Fibroblast of skin of right biceps (primary cell): ENCODE measurements at regions not wholly inside any gene's neighbourhood (a gene's known extent, or its start where the extent isn't known, plus 50 kb on each side); places are given as distances from the start of the nearest gene placed in this dataset.

ENCODE experiments used
- DNase-seq: peaks from one replicate; pipeline ENCODE4 v3.0.0-alpha.2; 2013

DNA sequence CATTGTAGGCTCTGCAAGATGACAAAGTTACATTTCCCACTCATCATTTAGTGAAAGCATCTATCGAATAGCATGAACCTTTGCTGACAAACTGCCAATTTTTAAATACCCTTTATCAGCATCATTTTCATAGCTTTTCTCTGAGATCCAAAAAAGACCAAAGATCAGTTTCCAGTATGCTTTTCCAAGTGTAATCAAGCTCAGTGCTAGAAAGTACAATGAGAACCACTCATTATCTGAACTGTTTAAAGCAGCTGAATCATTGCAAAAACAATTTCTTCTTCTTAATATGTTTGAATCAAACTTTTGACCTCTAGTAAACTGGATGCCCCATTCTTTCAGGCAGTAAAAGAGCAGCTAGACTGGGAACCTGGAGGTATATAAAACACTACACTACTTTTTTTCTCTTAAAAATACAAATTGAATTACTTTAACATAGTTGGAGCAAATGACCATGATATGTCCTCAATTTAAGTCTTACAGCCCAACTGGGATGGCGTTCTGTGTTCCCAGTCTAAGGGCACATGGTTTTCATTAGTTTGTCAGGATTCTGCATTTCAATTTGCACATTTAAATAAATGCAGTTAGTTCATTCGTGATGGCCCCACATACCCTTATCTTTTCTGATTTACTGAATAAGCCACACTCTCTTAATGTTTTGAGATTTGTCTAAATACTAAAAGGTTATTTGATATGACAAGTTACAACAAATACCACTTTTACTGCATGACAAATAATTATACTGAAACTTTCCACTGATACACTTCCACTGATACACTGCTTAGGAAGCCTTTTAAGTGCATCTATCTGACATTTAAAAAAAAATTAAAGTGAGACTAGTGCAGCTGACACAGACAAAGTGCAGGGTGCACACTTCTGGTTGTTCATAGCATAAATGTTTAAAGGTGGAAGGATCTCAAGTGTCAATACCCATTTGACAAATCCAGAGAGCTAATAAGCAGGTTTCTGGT is 146.0 kb upstream of the FRMD4B start:
- no peak for DNase-seq

DNA sequence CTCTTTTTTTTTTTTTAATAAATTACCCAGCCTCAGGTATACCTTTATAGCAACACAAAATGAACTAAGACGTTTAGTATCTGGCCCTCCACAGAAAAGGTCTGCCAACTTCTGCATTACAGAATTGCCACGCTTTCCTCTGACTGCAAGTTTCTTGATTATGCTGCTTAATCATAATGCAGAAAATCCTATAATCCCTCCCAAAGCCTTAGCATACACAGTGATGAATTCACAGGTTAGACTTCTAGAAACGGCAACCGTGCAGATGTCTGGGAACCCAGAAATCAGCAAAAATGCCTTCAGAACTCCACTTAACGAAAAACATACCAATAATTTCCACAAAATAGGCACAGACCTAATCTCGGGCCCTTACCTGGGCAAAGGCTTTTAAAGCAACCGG is 144.7 kb upstream of the FRMD4B start:
- no peak for DNase-seq

DNA sequence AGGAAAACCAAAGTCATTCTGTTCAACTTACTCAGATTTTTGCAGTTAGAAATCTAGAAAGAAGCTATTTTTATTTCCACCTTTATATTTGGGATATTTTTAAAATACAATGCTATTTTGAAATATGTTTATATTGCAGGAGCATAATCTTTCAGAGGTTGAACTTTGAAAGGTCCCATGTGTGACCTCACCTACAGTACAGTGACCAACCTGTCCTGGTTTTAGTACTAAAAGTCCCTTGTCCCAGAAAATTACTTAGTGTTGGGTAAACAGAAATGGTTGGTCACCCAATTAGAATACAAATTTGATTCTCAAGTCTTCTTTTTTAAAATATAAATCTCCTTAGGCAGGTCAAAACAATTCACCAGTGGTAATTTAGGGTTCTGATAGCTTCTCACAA is 141.6 kb upstream of the FRMD4B start:
- DNase-seq, result no peak

DNA sequence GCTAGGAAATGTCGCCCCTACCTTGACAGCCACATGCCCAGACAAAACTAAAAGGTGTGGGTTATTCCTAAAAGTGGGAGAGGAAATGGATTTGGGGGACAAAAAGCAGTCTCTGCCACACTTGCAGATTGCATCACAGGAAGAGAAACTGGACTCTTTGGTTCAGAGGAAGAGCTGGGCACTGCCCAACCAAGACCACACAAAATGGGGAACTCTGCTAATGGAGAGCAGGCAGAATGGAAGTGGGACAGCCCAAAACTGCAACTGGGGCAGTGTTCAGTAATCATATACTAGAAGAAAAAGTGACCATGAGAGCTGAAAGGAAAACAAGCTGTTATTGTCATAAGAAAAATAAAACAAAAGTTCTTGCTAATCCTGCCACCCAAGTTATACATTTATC is 138.9 kb upstream of the FRMD4B start:
- no peak for DNase-seq

DNA sequence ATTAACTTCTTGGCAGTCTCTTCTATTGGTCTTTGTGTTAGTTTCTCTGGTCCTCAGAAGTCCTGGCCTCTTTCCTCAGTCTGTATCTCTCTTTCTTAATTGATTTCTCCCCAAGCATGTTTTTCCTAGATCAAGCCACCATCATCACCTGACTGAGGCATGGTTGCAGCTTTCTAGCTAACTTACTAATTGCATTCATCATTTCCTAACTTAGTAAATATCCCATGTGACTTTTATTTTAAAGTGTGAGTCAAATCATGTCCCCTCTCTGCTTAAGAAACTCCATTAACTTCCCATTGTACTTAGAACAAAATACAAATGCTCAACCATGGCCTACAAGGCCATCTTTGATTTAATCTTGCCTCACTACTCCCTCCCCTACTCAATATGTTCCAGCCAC is 135.4 kb upstream of the FRMD4B start:
- DNase-seq, result no peak

DNA sequence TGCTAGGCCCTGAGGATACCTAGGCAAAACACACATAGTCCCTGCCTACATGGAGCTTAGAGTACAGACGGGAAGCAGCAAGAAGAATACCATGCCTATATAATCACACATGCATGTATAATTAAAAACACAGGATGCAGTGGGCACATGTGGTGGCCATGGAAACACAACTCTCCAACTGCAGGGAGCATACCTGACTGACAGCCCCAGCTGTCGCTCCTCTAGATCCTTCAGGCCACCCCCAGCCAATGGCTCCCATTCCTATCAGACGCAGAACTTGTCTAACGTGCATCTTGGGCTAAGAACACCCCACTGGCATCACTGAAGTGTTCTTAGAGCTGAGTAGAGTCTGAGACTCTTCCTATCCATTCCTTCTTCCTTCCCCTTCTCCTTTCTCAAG is 125.5 kb upstream of the FRMD4B start:
- no peak for DNase-seq

DNA sequence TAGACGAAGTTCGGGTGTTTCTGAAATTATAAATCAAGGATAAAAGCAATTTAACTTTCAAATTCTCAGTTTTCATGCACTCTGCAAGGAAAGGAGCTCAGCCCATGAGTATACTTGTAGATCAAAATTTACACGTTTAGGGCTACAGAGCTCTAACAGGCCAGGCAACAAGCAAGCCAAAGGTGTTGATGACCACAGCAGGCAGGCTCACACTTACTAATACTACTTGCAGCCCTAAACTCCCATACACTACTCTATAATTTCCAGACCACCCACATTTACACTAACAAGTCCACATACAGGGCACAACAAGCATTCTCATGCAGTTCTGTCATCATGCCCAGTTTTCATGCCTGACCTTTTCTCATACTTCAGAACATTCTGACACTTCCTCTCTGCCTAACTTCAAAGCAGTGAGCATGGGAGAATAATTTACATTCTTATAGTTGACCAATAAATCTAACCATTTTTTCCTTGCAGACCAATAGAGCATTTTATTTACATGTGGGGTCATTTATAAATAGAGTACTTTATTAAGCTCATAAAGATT is 124.7 kb upstream of the FRMD4B start:
- DNase-seq, result peak; percentile 25

DNA sequence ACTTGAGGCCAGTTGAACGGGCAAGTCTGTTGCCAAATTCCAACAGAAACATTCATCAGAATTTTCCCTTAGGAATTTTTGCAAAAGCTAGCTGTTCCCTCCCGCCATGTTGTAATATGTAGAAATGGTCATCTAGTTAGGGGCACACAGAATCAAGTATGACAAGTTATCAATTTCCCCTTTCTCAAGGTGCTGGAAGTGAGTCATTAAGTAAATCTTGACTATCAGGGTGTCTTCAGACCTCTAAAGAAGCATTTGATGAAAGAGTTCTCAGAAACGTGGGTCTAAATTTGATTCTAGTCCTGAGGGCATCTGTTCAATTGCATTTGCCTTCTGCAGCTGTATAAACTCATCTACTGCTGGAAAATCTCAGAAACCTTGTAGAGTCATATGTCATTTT is 123.4 kb upstream of the FRMD4B start:
- no peak for DNase-seq

DNA sequence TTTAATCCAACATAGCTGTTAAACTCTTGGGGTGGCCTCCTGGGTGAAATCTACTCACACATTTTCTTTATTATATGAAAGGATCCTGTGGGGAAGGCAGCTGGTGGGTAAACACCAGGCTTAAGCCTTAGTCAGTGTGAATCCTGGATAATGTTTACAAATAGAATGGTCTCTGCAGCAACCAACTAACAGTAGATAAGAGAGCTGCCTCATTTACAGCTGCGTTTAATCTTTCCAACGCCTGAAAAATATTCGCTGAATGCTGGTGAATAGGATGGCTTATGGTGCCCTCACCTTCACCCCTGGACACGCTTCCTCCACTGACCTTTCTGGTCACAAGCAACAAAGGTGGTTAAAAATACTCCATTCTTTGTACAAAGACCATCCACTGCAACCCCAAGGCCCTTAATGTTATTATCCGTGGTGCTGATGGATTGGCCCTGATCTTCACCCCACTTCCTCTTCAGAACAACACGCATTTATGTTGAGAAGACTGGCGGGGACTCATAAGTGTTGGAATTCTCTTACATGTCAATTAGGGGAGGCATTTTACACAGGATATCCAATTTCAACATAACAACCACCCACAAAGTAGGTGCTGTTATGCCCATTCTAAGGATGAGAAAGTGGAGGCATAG is 120.0 kb upstream of the FRMD4B start:
- DNase-seq, result no peak

DNA sequence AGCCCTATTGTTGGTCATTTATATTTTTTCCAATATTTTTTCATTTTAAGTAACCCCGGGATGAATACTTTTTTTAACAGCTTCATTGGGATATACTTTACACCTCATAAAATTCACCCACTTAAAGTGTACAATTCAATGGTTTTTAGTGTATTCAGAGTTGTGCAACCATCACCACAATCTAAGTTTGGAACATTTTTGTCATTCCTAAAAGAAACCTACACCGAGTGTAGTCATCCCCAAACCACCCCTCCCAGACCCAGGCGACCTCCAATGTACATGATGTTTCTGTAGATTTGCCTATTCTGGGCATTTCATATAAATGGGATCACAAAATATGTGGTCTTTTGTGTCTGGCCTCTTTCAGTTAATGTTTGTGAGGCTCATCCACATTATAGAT is 118.3 kb upstream of the FRMD4B start:
- peak; percentile 67 for DNase-seq

DNA sequence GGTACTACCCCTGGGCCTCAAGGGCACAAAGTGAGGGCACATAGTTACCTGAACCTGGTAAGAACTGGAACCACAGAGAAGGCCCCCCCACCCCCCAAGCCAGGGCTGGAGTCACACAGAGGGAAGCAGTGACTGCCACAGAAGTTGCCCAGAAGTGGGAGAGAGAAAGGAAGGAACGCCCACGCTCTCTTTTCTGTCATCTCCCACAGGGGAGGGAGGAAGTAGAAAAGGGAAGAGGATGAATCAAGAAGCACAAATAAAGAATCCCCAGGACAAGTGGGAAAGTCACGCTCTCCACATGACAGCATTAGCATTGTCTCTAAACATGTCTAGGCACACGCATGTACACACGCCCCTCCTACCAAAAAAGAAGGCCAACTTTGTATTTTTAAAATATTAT is 114.7 kb upstream of the FRMD4B start:
- DNase-seq, result no peak

DNA sequence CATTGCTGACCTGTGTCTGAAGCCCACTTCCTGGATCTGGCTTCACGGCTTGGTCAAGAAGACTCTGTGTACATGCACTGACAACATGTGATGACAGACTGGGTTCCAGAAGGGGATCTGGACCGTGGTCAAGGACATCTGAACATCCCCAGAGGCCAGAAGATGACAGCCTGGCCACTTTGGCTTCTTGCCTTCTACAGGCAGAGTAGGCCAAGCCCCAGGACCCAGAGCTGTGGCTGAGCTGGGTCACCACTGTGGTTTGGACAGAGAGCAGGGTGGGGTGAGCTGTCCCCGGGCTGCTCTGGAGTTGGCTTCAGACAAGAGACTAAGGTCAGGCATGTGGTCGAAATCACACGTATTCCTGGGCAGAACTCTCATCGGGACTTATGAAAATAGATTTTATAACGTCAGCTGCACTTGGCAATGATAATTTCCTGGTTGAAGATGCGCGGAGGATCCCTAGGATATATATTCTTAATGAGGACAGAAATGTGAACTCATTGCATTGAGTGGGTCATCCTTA is 114.1 kb upstream of the FRMD4B start:
- peak; percentile 5 for DNase-seq

DNA sequence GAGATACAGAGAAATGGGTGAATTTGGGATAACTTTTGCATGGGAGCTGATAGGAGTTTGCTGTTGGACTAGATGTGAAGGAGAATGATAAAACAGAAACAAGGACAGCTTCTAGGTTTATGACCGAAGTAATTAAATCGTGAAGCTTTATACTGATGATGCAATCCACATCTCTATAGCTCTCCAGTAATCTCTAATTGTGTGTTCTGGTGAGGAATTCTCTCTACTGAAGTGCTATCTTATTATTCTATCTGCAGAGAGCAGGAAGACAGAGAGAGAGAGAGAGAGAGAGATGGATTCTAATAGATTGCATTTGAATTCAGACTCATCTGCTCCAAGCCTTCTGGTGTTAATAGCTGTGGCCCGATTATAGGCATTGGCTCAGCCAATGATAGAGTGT is 113.5 kb upstream of the FRMD4B start:
- DNase-seq, result no peak

DNA sequence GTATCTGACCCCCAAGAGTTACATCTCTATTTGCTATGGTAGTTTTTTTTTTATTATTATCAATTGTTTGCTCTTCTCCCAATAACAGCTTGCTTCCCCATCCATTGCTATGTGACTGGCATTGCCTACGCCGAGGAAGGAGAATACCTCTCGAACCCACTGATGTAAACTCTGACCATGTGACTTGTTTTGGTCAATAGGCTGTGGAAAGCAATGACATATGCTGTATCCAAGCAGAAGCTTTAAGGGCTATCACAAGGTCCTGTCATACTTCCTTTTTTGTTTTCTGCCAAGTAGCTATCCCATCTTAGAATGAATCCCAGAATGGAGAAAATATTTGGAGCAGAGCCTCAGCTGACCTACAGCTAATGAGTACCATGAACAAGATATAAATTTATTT is 111.0 kb upstream of the FRMD4B start:
- DNase-seq, result no peak

DNA sequence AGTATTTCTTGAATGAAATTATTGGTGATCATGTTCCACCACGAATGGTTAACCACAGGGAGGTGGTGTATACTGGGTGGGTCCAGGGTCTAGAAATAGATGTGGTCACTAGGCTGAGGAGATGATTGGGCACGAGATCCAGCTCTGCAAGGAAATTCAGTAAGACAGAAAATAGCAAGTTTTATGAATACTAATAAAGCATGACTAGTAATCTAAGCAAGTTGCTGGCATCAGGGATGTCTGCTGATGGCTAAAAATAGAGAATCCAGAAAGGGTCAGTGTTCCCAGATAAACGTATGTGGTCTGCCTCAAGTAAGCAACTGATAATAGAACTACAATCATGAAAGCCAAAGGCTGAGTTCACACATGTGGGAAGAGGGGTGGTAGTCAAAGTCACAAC is 108.3 kb upstream of the FRMD4B start:
- DNase-seq, result no peak

DNA sequence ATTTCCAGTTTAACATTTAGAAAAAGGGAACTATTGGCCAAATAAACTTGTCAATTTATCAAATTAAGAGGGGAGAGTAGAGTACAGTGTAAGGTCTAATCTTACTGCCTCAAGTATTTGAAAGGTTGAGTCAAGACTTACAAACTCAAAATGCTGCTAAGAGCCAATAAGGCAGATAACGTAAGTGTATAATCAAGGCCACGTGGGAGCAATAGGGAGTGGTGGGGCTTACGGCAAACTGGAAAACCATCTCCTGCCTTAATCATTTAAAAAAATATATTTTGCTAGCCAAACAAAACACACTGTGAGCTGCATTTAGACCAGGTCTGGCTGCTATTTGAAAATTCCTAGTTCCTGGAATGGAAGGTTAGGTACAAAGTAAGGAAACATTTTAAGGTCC is 107.3 kb upstream of the FRMD4B start:
- DNase-seq, result no peak

DNA sequence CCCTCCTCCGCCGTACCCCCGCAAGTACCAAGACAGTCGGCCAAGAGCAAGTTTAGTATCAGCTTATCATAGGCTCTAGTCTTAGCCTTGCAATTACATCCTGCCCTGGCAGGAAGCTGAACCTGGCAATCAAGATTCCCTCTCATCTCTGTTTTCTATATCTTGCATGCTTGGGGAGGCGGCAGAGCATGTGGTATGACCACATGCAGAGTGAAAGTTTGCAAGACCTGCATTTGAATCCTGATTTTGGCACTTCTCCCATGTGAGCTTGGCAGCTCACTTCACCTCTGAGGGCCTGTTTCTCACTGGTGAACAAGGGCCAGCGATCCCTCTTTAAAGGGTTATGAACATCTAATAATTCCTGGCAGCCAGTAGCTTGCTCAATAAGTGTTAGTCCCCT is 106.1 kb upstream of the FRMD4B start:
- DNase-seq, result no peak

DNA sequence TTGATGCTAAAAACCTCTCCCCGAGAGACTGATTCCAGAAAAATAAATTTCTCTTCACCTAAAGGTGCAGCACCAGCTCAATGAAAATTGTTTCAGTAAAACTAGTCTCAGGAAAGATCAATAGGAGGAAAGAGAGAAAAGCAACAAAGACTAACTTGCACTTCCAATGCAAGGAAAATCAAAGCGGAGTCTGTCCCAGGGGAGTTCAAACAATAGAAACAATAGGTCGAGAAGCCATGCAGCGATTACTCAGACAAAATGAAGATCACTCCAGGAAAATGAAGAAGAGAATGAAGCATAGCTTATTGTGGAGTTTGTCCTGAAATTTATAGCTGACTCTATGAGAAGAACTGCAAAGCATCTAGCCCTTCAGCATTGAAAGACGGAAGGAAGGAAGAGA is 105.1 kb upstream of the FRMD4B start:
- no peak for DNase-seq

DNA sequence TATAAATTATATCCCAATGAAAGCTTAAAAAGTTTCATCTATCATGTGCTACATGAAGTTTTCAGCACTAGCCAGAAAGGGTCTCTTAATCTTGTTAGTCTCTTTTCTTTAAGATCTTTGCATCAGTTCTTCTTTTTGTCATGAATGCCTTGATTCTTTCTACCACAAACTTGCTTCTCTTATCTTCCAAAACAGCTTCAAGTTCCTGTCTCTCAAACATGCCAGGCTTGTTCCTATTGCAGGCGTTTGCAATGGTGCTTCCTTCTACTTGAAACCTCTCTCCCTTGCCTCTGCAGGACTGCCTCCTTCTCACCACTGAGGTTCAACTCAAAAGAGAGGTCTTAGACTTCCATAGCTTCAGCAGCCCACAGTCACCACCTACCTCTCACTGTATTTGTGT is 104.3 kb upstream of the FRMD4B start:
- DNase-seq, result no peak

DNA sequence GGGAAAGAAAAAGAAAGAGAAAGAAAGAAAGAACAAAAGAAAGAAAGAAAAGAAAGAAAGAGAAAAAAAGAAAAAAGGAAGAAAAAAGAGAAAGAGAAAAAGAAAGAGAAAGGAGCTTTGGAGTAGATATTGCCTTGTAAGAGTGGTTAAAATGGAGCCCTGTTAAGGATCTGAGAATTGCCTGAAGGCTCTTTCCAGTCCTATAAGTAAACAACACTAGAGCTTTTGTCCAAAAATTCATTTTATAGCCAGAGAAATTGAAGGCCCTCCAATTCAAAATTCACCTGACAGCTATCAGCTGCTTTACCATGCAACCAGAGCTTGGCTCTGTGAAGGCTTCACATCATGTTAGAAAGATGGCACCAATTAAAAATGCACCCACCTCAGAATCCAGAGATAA is 102.1 kb upstream of the FRMD4B start:
- DNase-seq, result no peak

DNA sequence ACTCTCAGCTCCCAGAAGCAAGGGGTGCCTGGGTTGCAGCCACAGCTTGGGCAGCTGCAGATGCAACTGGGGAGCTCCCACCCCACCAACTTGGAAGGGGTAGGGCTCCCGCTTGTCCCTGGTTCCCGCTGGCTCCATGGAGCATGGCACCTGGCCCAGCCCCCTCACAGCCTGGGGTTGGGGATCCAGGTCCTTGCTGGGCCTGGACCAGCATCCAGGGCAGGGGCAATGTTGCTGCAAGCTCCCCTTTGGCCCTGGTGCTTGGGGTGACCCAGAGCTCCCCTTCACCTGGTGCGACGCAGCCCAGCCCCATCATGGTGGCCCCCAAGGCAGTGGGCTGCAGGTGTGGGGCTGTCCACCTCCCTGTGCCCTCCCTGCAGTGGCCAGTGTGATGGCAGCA is 99.6 kb upstream of the FRMD4B start:
- no peak for DNase-seq

DNA sequence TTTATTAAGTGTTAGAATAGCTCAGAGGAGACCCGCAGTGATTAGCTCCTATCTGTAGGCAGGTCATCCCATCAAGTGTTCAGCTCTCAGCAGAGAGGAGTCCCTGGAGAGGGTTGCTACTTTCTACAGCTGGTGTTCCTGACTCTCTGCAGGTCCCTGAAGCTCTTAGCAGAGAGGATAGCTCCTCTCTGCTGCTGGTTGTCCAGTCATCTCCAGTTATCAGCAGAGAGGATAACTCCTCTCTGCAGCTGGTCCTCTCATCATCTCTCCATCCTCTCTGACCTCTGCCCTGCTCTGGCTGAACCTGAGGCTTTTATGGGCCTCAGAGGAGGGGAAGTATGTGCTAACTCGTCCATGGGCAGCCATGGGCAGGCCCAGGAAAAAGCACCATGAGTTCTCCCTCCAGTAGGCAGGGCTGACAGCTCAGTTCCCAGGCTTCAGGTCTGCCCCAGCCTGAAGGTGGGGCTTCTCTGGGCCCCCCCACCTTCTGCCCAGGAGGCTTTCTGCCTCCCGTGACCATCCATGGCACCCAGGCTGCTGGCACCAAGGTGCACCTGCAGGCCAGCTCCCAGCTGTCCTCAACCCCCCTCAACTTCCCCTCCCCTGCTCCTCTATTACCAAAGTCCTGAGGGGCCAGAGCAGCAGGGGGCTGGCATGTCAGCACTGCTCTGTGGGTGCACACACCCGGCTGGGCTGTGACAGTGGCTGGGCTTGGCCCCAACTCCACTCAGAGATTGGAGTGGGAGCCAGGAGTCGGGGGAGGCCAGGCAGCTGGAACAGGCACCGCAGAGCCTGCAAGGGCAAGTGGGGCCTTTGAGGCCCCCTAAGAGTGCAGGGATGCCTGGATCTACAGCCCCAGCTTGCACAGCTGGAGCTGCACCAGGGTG is 98.9 kb upstream of the FRMD4B start:
- no peak for DNase-seq

DNA sequence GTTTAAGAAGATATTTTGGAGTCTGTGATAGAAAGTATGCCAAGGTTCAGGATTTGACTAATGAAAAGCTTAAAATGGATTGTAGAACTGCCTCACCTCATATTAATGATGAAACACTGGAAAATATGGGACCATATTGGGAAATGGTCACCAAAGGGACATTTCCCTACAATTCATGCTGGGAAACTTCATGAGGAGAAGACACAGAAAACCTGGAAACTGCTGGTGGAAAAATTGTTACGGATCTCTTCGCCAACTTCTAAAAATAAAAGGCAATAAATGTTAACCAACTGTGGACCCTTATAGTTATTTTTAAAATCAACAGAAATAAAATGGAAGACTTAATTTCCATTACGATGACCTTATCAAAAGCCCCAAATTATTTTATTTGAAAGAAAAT is 97.6 kb upstream of the FRMD4B start:
- DNase-seq, result no peak
